Trophoblast cell (in vitro differentiated cells and primary cell): ENCODE measurements at regions not wholly inside any gene's neighbourhood (a gene's known extent, or its start where the extent isn't known, plus 50 kb on each side); places are given as distances from the start of the nearest gene placed in this dataset.
A peak's percentile ranks its signal among the peaks of the same experiment; 100 is the strongest.

ENCODE experiments used
- DNase-seq, 2 donors: peaks; one replicate each; pipeline ENCODE4 v3.0.0-alpha.2; 2016
- H2AFZ ChIP-seq: 2 replicates; pipeline ENCODE4 v1.6.1; 2013; ENCODE audit warnings: low read length, moderate library complexity, mild to moderate bottlenecking; ENCODE audit not compliant: insufficient read depth, poor library complexity
- H2AK5ac ChIP-seq: 2 replicates; pipeline ENCODE4 v1.6.1; 2013; ENCODE audit warnings: mild to moderate bottlenecking, low read length
- H2BK120ac ChIP-seq: 2 replicates; pipeline ENCODE4 v1.6.1; 2013; ENCODE audit warnings: low read length, mild to moderate bottlenecking, moderate library complexity; ENCODE audit not compliant: insufficient read depth, poor library complexity
- H2BK12ac ChIP-seq: 2 replicates; pipeline ENCODE4 v1.6.1; 2013; ENCODE audit warnings: mild to moderate bottlenecking, low read length, moderate library complexity
- H2BK5ac ChIP-seq: 2 replicates; pipeline ENCODE4 v1.6.1; 2013; ENCODE audit warnings: low read length, low read depth, moderate library complexity, mild to moderate bottlenecking; ENCODE audit not compliant: poor library complexity
- H3K14ac ChIP-seq: 2 replicates; pipeline ENCODE4 v1.6.1; 2013; ENCODE audit warnings: mild to moderate bottlenecking, low read length
- H3K18ac ChIP-seq: 2 replicates; pipeline ENCODE4 v1.6.1; 2013; ENCODE audit warnings: mild to moderate bottlenecking, low read length
- H3K23ac ChIP-seq: 2 replicates; pipeline ENCODE4 v1.6.1; 2013; ENCODE audit warnings: low read length
- H3K27ac ChIP-seq: 2 replicates; pipeline ENCODE4 v1.5.1; 2013; ENCODE audit warnings: low read depth, mild to moderate bottlenecking, inconsistent platforms, low read length, moderate library complexity
- H3K27me3 ChIP-seq: 2 replicates; pipeline ENCODE4 v1.6.1; 2013; ENCODE audit warnings: inconsistent platforms, mild to moderate bottlenecking, low read length, moderate library complexity; ENCODE audit not compliant: insufficient read depth
- H3K36me3 ChIP-seq, 2 experiments: 1 replicate in 1 of 2; 2 replicates in 1 of 2; pipeline ENCODE4 v1.6.1; 2013; ENCODE audit warnings: low read length in 2 of 2, mild to moderate bottlenecking in 2 of 2, moderate library complexity in 1 of 2; ENCODE audit not compliant: insufficient read depth in 2 of 2, control insufficient read depth in 1 of 2
- H3K4ac ChIP-seq: 2 replicates; pipeline ENCODE4 v1.6.1; 2013; ENCODE audit warnings: low read depth, mild to moderate bottlenecking, low read length, moderate library complexity
- H3K4me1 ChIP-seq, 2 experiments: 1 replicate in 1 of 2; 2 replicates in 1 of 2; pipeline ENCODE4 v1.6.1; 2013; ENCODE audit warnings: low read length in 2 of 2, mild to moderate bottlenecking in 2 of 2, moderate library complexity in 1 of 2; ENCODE audit not compliant: insufficient read depth in 2 of 2, control insufficient read depth in 1 of 2
- H3K4me2 ChIP-seq: 2 replicates; pipeline ENCODE4 v1.6.1; 2013; ENCODE audit warnings: inconsistent platforms, mild to moderate bottlenecking, low read length, moderate library complexity
- H3K4me3 ChIP-seq: 2 replicates; pipeline ENCODE4 v1.5.1; 2013; ENCODE audit warnings: mild to moderate bottlenecking, low read depth, low read length, inconsistent platforms
- H3K79me1 ChIP-seq: one replicate; pipeline ENCODE4 v1.6.1; 2013; ENCODE audit warnings: low read length
- H3K79me2 ChIP-seq: 2 replicates; pipeline ENCODE4 v1.6.1; 2013; ENCODE audit warnings: low read length, mild to moderate bottlenecking; ENCODE audit not compliant: control insufficient read depth, insufficient read depth, poor library complexity
- H3K9ac ChIP-seq: 2 replicates; pipeline ENCODE4 v1.6.1; 2013; ENCODE audit warnings: mild to moderate bottlenecking, low read length
- H3K9me3 ChIP-seq: 2 replicates; pipeline ENCODE4 v1.6.1; 2013; ENCODE audit warnings: low read depth, mild to moderate bottlenecking, control low read depth, inconsistent platforms, low read length; ENCODE audit not compliant: insufficient read depth
- H4K12ac ChIP-seq: 2 replicates; pipeline ENCODE4 v1.6.1; 2013; ENCODE audit warnings: low read depth, mild to moderate bottlenecking, low read length, moderate library complexity
- H4K8ac ChIP-seq: 2 replicates; pipeline ENCODE4 v1.6.1; 2013; ENCODE audit warnings: low read depth, mild to moderate bottlenecking, low read length, moderate library complexity
- H4K91ac ChIP-seq: one replicate; pipeline ENCODE4 v1.6.1; 2013; ENCODE audit warnings: low read depth, mild to moderate bottlenecking, low read length, moderate library complexity
- WGBS: extraction: QIAGEN DNeasy Blood & Tissue Kit; methylation state at CpG from one replicate; pipeline ENCODE4 v1.1.7; 2013; ENCODE audit warnings: missing lambda C conversion rate; ENCODE audit not compliant: insufficient read length, insufficient coverage; ENCODE audit errors: extremely low coverage; 5-methylcytosine and 5-hydroxymethylcytosine counted together

DNA sequence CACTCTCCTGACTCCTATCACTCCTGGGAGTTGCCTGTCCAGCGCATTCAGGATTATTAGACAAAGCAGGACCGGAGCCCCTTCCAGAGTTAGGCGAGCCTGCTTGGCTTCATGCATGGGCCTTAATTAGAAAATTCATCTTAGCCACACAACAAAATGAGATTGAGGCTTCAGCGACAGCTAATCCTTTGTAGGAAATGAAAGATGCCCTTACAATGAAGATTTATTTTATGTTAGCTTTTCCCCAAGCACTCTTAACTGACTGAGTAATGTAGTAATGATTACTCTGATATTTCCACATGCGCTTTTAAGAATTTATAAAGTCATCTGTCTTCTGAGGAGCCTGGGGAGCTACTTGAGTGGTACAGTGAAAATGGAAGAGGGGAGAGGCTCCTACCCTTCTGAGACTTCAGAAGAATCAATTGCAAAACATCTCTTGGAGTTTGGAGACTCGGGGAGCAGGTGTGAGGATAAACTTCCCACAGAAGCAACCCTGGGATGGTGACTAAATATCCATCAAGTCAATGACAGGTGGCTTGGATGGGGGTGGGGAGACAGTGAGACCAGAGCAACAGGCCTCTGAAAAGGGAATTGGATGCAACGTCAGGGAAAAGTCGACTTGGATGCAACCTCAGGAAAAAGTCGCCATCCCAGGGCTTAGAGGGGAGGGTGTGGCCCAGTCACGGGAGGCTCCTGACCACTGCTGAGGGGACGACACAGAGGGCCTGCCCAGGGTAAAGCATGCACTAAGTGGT, 434.5 kb upstream of the B3GAT1 start:
- Histone ChIP-seq H3K79me2 (no peaks in the 10 kb centered on the region), H3K27me3 (no peaks in the 10 kb centered on the region), H2BK12ac (no peak overlapping the region), H2AK5ac (no peak overlapping the region), H3K4me3 (peak overlapping the region; percentile 33), H3K18ac (no peak overlapping the region), H3K9ac (no peak overlapping the region), H3K4ac (no peak overlapping the region), H3K36me3 (no peaks in the 10 kb centered on the region), H3K79me1 (no peaks in the 10 kb centered on the region), H4K8ac (no peak overlapping the region), H3K4me1 (no peaks in the 10 kb centered on the region), H2BK5ac (no peak overlapping the region), H3K4me2 (no peak overlapping the region), H3K23ac (no peak overlapping the region), H3K14ac (no peak overlapping the region), H3K9me3 (peaks cover 4% of the 10 kb centered on the region), H3K27ac (no peak overlapping the region), H2BK120ac (no peak overlapping the region), H4K91ac (no peak overlapping the region), H2AFZ (no peak overlapping the region), H4K12ac (no peak overlapping the region)
- WGBS: no CpG with 5 or more reads among the region's 11 CpGs
- no peak for DNase-seq

- no peaks in the 10 kb centered on the region for H3K27me3 ChIP-seq
- no peaks in the 10 kb centered on the region for H3K4me1 ChIP-seq
- no peak overlapping the region for H2AFZ ChIP-seq
- H2BK12ac ChIP-seq: no peak overlapping the region
- H3K4me2 ChIP-seq: no peak overlapping the region
- no CpG with 5 or more reads among the region's 13 CpGs for WGBS
- no peak overlapping the region for H3K9ac ChIP-seq
- H3K36me3 ChIP-seq: no peaks in the 10 kb centered on the region
- H2BK120ac ChIP-seq: no peak overlapping the region
- no peak overlapping the region for H4K91ac ChIP-seq
- no peak for DNase-seq
- H2AK5ac ChIP-seq: no peak overlapping the region
- H3K79me2 ChIP-seq: no peaks in the 10 kb centered on the region
- no peaks in the 10 kb centered on the region for H3K79me1 ChIP-seq
- no peak overlapping the region for H4K8ac ChIP-seq
- no peak overlapping the region for H4K12ac ChIP-seq
- no peak overlapping the region for H3K14ac ChIP-seq
- H3K23ac ChIP-seq: no peak overlapping the region
- H3K18ac ChIP-seq: no peak overlapping the region
- no peak overlapping the region for H3K4me3 ChIP-seq
- H3K9me3 ChIP-seq: peaks cover 4% of the 10 kb centered on the region
- no peak overlapping the region for H3K27ac ChIP-seq
- no peak overlapping the region for H3K4ac ChIP-seq
- no peak overlapping the region for H2BK5ac ChIP-seq
Measured at GRCh38 chr11:134845474-134846327, 433.7 kb upstream of the B3GAT1 start.

DNA sequence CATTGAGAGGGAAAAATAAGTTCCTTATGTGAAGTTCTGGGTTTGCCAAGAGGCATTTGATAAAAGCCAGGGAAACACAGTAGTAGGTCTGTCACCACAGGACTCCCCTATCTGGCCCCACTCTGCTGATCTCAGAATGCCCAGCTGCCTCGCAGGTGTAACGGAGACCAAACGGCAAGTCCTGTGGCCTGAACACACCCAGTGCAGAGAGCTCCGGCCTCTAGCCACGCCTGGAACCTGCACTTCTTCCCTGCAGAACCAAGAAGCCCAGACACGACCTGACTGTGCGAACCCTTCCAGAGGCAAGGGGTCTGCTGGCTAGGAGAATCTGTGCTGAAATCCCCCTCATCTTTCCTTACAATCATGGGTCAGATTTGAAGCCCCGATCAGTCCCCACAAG, 432.8 kb upstream of the B3GAT1 start:
- Histone ChIP-seq H3K4ac (no peak overlapping the region), H2AFZ (no peak overlapping the region), H2BK120ac (no peak overlapping the region), H3K4me3 (no peak overlapping the region), H4K91ac (no peak overlapping the region), H3K9ac (no peak overlapping the region), H2BK12ac (no peak overlapping the region), H3K9me3 (peaks cover 4% of the 10 kb centered on the region), H3K27me3 (no peaks in the 10 kb centered on the region), H3K14ac (no peak overlapping the region), H4K8ac (no peak overlapping the region), H3K36me3 (no peaks in the 10 kb centered on the region), H4K12ac (no peak overlapping the region), H3K4me2 (no peak overlapping the region), H3K4me1 (no peaks in the 10 kb centered on the region), H3K79me1 (no peaks in the 10 kb centered on the region), H2AK5ac (no peak overlapping the region), H3K18ac (no peak overlapping the region), H3K27ac (no peak overlapping the region), H2BK5ac (no peak overlapping the region), H3K79me2 (no peaks in the 10 kb centered on the region), H3K23ac (no peak overlapping the region)
- no CpG with 5 or more reads among the region's 8 CpGs for WGBS
- DNase-seq: no peak

GRCh38 chr11:134843735-134844134, 431.7 kb upstream of the B3GAT1 start:
- Histone ChIP-seq H3K18ac (no peak overlapping the region), H2BK5ac (no peak overlapping the region), H3K9ac (no peak overlapping the region), H3K4me1 (no peaks in the 10 kb centered on the region), H4K8ac (no peak overlapping the region), H2BK120ac (no peak overlapping the region), H4K91ac (no peak overlapping the region), H2BK12ac (no peak overlapping the region), H2AK5ac (no peak overlapping the region), H3K23ac (no peak overlapping the region), H3K4me3 (no peak overlapping the region), H3K27me3 (no peaks in the 10 kb centered on the region), H3K14ac (no peak overlapping the region), H4K12ac (no peak overlapping the region), H3K4me2 (no peak overlapping the region), H2AFZ (no peak overlapping the region), H3K36me3 (no peaks in the 10 kb centered on the region), H3K79me2 (no peaks in the 10 kb centered on the region), H3K79me1 (no peaks in the 10 kb centered on the region), H3K27ac (no peak overlapping the region), H3K4ac (no peak overlapping the region), H3K9me3 (peaks cover 4% of the 10 kb centered on the region)
- no CpG with 5 or more reads among the region's 9 CpGs for WGBS
- DNase-seq: no peak
